ENCODE measurements at regions not wholly inside any gene's neighbourhood (a gene's known extent, or its start where the extent isn't known, plus 50 kb on each side); places are given as distances from the start of the nearest gene placed in this dataset.
"Not testable (repeated sequence)": the region's sequence is repeated elsewhere in the genome, so short reads cannot be mapped to it uniquely, and the experiment has no call there.

DNA sequence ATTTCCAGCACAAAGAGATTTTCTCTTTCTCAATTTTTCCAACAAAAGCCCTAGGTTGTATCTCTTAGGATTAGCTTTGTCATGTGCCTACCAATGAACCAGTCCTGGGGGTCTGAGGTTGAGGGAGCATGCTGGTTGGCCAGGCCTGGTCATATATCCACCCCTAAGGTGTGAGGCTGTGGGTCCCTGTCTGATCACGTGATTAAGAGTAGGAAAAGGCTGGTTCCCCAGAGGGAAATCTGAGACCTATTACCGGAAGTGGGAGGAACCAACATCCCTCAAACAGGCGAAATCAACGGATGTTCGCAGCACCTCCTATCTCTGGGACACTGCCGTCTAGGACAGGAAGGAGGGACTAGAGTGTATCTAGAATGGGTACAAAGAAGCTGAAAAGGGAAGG is 185.7 kb upstream of the IRX5 start:
- 86% methylated on average over 6 of the region's 6 CpGs for WGBS
- TF ChIP-seq POLR2AphosphoS5 (IDR thresholded peaks at IDR 0.05) (no peak), POLR2A (IDR thresholded peaks at IDR 0.05) (no peak), EP300 (IDR thresholded peaks at IDR 0.05) (no peak)
- TF ChIP-seq, protein P1, sequence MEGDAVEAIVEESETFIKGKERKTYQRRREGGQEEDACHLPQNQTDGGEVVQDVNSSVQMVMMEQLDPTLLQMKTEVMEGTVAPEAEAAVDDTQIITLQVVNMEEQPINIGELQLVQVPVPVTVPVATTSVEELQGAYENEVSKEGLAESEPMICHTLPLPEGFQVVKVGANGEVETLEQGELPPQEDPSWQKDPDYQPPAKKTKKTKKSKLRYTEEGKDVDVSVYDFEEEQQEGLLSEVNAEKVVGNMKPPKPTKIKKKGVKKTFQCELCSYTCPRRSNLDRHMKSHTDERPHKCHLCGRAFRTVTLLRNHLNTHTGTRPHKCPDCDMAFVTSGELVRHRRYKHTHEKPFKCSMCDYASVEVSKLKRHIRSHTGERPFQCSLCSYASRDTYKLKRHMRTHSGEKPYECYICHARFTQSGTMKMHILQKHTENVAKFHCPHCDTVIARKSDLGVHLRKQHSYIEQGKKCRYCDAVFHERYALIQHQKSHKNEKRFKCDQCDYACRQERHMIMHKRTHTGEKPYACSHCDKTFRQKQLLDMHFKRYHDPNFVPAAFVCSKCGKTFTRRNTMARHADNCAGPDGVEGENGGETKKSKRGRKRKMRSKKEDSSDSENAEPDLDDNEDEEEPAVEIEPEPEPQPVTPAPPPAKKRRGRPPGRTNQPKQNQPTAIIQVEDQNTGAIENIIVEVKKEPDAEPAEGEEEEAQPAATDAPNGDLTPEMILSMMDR (IDR thresholded peaks at IDR 0.05): no peak
- Histone ChIP-seq H3K4me1 (no peaks in the 10 kb centered on the region), H3K4me3 (no peak overlapping the region), H3K27me3 (no peaks in the 10 kb centered on the region), H3K9me3 (no peaks in the 10 kb centered on the region), H3K27ac (no peak overlapping the region), H3K36me3 (no peaks in the 10 kb centered on the region)
- no peak for DNase-seq (ENCODE audit: low spot score in 2 of 2)

DNA sequence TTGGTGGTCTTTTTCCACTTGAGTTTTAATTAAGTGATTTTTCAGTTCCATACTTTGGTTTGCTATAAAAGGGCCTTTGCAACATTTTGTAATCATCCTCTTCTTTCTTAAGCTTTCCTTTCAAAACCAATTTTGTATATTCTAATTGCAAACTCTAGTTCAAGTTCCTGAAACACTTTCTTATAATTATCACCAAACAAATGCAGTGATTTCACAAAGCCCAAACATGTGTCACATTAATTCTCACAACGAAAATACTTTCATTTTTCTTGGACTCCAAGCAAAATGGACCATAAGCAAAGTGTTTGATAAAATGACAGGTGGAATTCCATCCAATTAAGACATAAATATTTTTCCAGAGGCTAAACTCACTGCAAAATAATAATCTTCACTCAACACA is 188.2 kb upstream of the IRX5 start:
- no peak overlapping the region for H3K27ac ChIP-seq
- no peaks in the 10 kb centered on the region for H3K4me1 ChIP-seq
- no peaks in the 10 kb centered on the region for H3K36me3 ChIP-seq
- H3K4me3 ChIP-seq: no peak overlapping the region
- DNase-seq (ENCODE audit: low spot score in 2 of 2): no peak
- TF ChIP-seq POLR2A (IDR thresholded peaks at IDR 0.05) (no peak), POLR2AphosphoS5 (IDR thresholded peaks at IDR 0.05) (no peak), EP300 (IDR thresholded peaks at IDR 0.05) (no peak)
- TF ChIP-seq, protein P1 (IDR thresholded peaks at IDR 0.05): no peak
- no peaks in the 10 kb centered on the region for H3K27me3 ChIP-seq
- WGBS: 56% methylated on average over 1 of the region's 1 CpG
- no peaks in the 10 kb centered on the region for H3K9me3 ChIP-seq

DNA sequence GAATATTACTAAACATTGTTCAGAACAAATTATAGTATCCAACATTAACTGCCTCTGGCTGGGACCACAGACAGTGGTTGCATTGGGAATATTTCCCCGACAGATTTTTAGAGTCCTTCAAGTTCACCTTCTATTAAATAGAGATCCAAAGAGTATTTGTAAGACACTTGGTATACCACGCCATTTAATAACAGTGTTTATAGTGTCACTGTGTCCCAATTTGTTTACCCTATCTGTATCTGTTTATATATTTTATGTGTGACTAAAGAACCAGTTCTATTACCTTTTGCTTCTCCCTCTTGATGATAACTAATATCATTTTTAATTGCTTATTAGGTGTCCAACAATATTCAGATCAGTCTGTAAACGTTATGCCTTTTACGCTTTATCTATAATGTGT is 191.3 kb upstream of the IRX5 start:
- H3K27me3 ChIP-seq: no peaks in the 10 kb centered on the region

GRCh38 chr16:54734156-54734555 is 196.5 kb upstream of the IRX5 start:
- WGBS: 76% methylated on average over 1 of the region's 1 CpG
- DNase-seq (ENCODE audit: low spot score in 2 of 2): no peak

More for the DNA sequence above, 191.3 kb upstream of the IRX5 start:
- Histone ChIP-seq H3K4me1 (no peaks in the 10 kb centered on the region), H3K9me3 (no peaks in the 10 kb centered on the region), H3K4me3 (no peak overlapping the region), H3K36me3 (no peaks in the 10 kb centered on the region), H3K27ac (no peak overlapping the region)
- no peak for DNase-seq (ENCODE audit: low spot score in 2 of 2)
- no peak for TF ChIP-seq POLR2A (IDR thresholded peaks at IDR 0.05)
- TF ChIP-seq POLR2AphosphoS5 (IDR thresholded peaks at IDR 0.05): no peak
- TF ChIP-seq, protein P1 (IDR thresholded peaks at IDR 0.05): no peak
- TF ChIP-seq EP300 (IDR thresholded peaks at IDR 0.05): no peak
- WGBS: 82% methylated on average over 4 of the region's 4 CpGs

DNA sequence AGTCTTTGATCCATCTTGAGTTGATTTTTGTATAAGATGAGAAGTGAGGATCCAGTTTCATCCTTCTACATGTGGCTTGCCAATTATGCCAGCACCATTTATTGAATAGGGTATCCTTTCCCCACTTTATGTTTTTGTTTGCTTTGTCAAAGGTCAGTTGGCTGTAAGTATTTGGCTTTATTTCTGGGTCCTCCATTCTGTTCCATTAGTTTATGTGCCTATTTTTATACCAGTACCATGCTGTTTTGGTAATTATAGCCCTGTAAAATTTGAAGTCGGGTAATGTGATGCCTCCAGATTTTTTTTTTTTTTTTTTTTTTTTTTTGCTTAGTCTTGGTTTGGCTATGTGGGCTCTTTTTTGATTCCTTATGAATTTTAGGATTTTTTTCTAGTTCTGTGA is 203.0 kb upstream of the IRX5 start:
- not testable (repeated sequence) for H3K27me3 ChIP-seq; H3K4me1 ChIP-seq; DNase-seq (ENCODE audit: low spot score in 2 of 2); H3K9me3 ChIP-seq; H3K27ac ChIP-seq; H3K36me3 ChIP-seq; H3K4me3 ChIP-seq
- 88% methylated on average over 1 of the region's 1 CpG for WGBS

More at GRCh38 chr16:54734156-54734555, 196.5 kb upstream of the IRX5 start:
- Histone ChIP-seq H3K4me1 (no peaks in the 10 kb centered on the region), H3K9me3 (no peaks in the 10 kb centered on the region), H3K4me3 (no peak overlapping the region), H3K27me3 (no peaks in the 10 kb centered on the region), H3K27ac (no peak overlapping the region), H3K36me3 (no peaks in the 10 kb centered on the region)
- TF ChIP-seq POLR2AphosphoS5 (IDR thresholded peaks at IDR 0.05) (no peak), POLR2A (IDR thresholded peaks at IDR 0.05) (no peak), EP300 (IDR thresholded peaks at IDR 0.05) (no peak)
- TF ChIP-seq, protein P1 (IDR thresholded peaks at IDR 0.05): no peak

DNA sequence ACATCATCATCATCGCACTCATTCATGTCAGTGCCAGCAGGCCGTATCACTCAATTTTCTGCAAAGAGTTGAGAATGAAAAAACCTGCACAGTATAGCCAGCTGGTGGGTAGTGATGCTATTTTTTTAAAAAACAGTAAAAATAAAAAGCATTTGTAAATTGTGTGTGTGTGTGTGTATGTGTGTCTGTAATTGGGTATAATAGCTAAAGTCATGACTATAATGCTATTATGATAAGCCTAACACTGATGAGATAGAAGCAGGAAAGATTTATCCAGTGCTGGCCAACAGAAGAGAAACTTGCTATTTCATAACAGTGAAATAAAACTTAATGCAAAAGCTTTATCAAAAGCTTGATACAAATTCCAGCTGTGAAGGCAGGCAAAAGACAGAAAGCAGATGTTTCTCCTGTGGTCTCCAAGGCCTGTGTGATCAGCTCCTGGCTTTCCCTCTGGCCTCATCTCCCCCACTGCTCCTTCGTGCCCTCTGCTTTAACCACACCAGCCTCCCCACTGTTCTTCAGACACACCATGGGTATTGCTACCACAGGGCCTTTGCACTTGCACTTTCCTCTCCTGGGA is 206.2 kb upstream of the IRX5 start:
- Histone ChIP-seq H3K9me3 (no peaks in the 10 kb centered on the region), H3K36me3 (no peaks in the 10 kb centered on the region), H3K4me1 (no peaks in the 10 kb centered on the region), H3K27me3 (no peaks in the 10 kb centered on the region), H3K4me3 (no peak overlapping the region), H3K27ac (no peak overlapping the region)
- WGBS: 81% methylated on average over 3 of the region's 3 CpGs
- DNase-seq (ENCODE audit: low spot score in 2 of 2): no peak
- TF ChIP-seq EP300 (IDR thresholded peaks at IDR 0.05) (no peak), POLR2A (IDR thresholded peaks at IDR 0.05) (no peak), POLR2AphosphoS5 (IDR thresholded peaks at IDR 0.05) (no peak)
- TF ChIP-seq, protein P1 (IDR thresholded peaks at IDR 0.05): no peak

Measured in suprapubic skin (tissue), 4 donors.